K562 (cell line): ENCODE measurements at regions not wholly inside any gene's neighbourhood (a gene's known extent, or its start where the extent isn't known, plus 50 kb on each side); places are given as distances from the start of the nearest gene placed in this dataset.

Experiments
- CTCF ChIP-seq, 3 experiments: IDR thresholded peaks in 2 of 3; conservative IDR thresholded peaks in 1 of 3; 2 replicates each; pipeline ENCODE4 v1.5.1; 2011 to 2012; ENCODE audit warnings: low read length in 3 of 3, mild to moderate bottlenecking in 3 of 3, control low read depth in 2 of 3, improper control_type of control experiment in 1 of 3, inconsistent platforms in 1 of 3, low read depth in 1 of 3, mixed read lengths in 1 of 3, moderate library complexity in 1 of 3; ENCODE audit not compliant: insufficient read depth in 2 of 3
- ESRRA ChIP-seq: fragments of 450-650 bp; IDR thresholded peaks from 2 replicates; pipeline ENCODE4 v1.6.1; 2014; ENCODE audit warnings: low read depth, mild to moderate bottlenecking, moderate library complexity, borderline replicate concordance
- FIP1L1 ChIP-seq: fragments of 200-400 bp; formaldehyde crosslinking; IDR thresholded peaks from 2 replicates; pipeline ENCODE4 v1.6.1; 2018; ENCODE audit warnings: mild to moderate bottlenecking, low read depth, low read length; ENCODE audit not compliant: poor library complexity, severe bottlenecking
- GATA2 ChIP-seq: sonication (generic); formaldehyde crosslinking; IDR thresholded peaks from 2 replicates; pipeline ENCODE4 v1.4.0; 2020; ENCODE audit warnings: mild to moderate bottlenecking, missing genetic modification reagents
- HBP1 ChIP-seq: fragments of 450-650 bp; formaldehyde crosslinking; IDR thresholded peaks from 2 replicates; pipeline ENCODE4 v1.4.0; 2022; ENCODE audit warnings: missing genetic modification characterization
- KDM4B ChIP-seq, 2 experiments: fragments of 450-650 bp in 1 of 2; sonication (generic) in 1 of 2; IDR thresholded peaks; 2 replicates each; pipeline ENCODE4 v1.6.1; 2016 to 2017; ENCODE audit warnings: borderline replicate concordance in 2 of 2, antibody characterized with exemption in 1 of 2, low read depth in 1 of 2, mild to moderate bottlenecking in 1 of 2
- POLR2A ChIP-seq: fragments of 450-650 bp; conservative IDR thresholded peaks from 2 replicates; pipeline ENCODE4 v1.6.1; 2016
- SETDB1 ChIP-seq: IDR thresholded peaks from one replicate; pipeline ENCODE4 v1.6.1; 2012; ENCODE audit warnings: low read length, control low read depth, inconsistent platforms
- SIN3A ChIP-seq, 2 experiments: fragments of 150-350 bp in 1 of 2; IDR thresholded peaks; 2 replicates each; pipeline ENCODE4 v1.6.1; 2011 to 2016; ENCODE audit warnings: borderline replicate concordance in 2 of 2, low read depth in 2 of 2, low read length in 2 of 2, mild to moderate bottlenecking in 2 of 2, moderate library complexity in 2 of 2; ENCODE audit not compliant: control insufficient read depth in 1 of 2
- SMAD1 ChIP-seq: fragments of 150-350 bp; IDR thresholded peaks from 2 replicates; pipeline ENCODE4 v1.6.1; 2014; ENCODE audit warnings: low read length, low read depth; ENCODE audit not compliant: partially characterized antibody
- TEAD2 ChIP-seq: fragments of 450-650 bp; IDR thresholded peaks from 2 replicates; pipeline ENCODE4 v1.6.1; 2016; ENCODE audit warnings: missing genetic modification characterization, control low read depth, missing compliant biosample characterization

GRCh38 chr14:30078811-30079402 is 151.3 kb upstream of the PRKD1 start:
- TF ChIP-seq KDM4B (IDR thresholded peaks at IDR 0.05; ENCODE audit: borderline replicate concordance in 2 of 2, low read depth in 1 of 2) (no peak), TEAD2 (tag) (no peak), SIN3A (IDR thresholded peaks at IDR 0.05; ENCODE audit: borderline replicate concordance in 2 of 2, control insufficient read depth in 1 of 2, low read depth in 2 of 2, low read length in 2 of 2) (no peak), CTCF (IDR thresholded peaks at IDR 0.05 in 2 of 3, conservative IDR thresholded peaks at IDR 0.05 in 1 of 3; ENCODE audit: insufficient read depth in 2 of 3, low read depth in 1 of 3, low read length in 3 of 3) (no peak), ESRRA (no peak), GATA2 (no peak), HBP1 (CRISPR knock-in tag) (no peak), POLR2A (no peak), SMAD1 (no peak), FIP1L1 (no peak), SETDB1 (no peak)
